ENCODE measurements at regions not wholly inside any gene's neighbourhood (a gene's known extent, or its start where the extent isn't known, plus 50 kb on each side); places are given as distances from the start of the nearest gene placed in this dataset.

DNA sequence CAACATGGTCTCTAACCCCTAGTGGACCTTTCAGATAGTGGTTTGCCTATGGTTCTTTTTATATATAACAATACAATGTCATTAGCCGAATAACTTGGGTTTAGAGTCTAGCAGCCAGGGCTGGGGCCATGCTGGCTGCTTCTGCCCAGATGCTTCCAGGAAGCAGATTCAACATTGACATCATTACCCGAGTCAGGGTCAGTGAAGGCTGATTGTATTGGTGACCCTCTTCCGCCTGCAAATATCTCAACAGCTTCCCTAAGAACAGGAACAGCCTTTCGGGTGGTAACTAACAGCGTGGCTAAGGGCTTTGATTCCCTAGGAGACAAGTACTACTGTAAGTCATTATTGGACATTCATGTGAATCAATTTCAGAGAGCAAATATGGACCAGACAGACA is 476.4 kb downstream of the UQCRFS1 start:
- no peak for DNase-seq (ENCODE audit: low read depth in 1 of 2, low spot score in 1 of 2)
- H3K27ac ChIP-seq (replicated peaks) = no peak overlapping the region
- no peaks in the 10 kb centered on the region for H3K27me3 ChIP-seq (ENCODE audit: insufficient read depth, poor library complexity, severe bottlenecking)
- TF ChIP-seq REST (IDR thresholded peaks at IDR 0.05; ENCODE audit: insufficient replicate concordance, low read depth) (no peak), GABPA (IDR thresholded peaks at IDR 0.05; ENCODE audit: low read depth) (no peak), POLR2AphosphoS5 (IDR thresholded peaks at IDR 0.05; ENCODE audit: low read depth) (no peak)
- H3K4me3 ChIP-seq (replicated peaks; ENCODE audit: insufficient read depth, low read length) = no peak overlapping the region

DNA sequence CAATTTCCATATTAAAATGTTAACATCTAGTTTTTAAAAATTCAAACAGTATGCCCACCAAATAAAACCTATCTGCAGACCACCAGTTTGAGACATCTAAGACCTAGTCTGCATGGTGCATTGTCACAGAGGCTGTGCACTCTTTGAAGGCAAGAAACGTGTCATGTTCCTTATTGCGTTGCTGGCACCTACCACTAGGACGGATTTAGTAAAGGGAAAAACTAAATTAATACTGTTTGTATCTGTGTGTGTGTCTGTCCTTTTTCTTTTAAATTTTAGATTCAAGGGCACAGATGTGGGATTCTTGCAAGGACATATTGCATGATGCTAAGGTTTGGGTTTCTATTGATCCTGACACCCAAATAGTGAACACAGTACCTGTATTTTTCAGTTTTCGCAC is 481.4 kb downstream of the UQCRFS1 start:
- Histone ChIP-seq H3K27me3 (ENCODE audit: insufficient read depth, poor library complexity, severe bottlenecking) (peaks cover 5% of the 10 kb centered on the region), H3K4me3 (replicated peaks; ENCODE audit: insufficient read depth, low read length) (no peak overlapping the region), H3K27ac (replicated peaks) (no peak overlapping the region)
- TF ChIP-seq, protein P1, sequence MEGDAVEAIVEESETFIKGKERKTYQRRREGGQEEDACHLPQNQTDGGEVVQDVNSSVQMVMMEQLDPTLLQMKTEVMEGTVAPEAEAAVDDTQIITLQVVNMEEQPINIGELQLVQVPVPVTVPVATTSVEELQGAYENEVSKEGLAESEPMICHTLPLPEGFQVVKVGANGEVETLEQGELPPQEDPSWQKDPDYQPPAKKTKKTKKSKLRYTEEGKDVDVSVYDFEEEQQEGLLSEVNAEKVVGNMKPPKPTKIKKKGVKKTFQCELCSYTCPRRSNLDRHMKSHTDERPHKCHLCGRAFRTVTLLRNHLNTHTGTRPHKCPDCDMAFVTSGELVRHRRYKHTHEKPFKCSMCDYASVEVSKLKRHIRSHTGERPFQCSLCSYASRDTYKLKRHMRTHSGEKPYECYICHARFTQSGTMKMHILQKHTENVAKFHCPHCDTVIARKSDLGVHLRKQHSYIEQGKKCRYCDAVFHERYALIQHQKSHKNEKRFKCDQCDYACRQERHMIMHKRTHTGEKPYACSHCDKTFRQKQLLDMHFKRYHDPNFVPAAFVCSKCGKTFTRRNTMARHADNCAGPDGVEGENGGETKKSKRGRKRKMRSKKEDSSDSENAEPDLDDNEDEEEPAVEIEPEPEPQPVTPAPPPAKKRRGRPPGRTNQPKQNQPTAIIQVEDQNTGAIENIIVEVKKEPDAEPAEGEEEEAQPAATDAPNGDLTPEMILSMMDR (IDR thresholded peaks at IDR 0.05; ENCODE audit: insufficient read depth, low read length) = no peak
- TF ChIP-seq GABPA (IDR thresholded peaks at IDR 0.05; ENCODE audit: low read depth) = no peak
- TF ChIP-seq POLR2AphosphoS5 (IDR thresholded peaks at IDR 0.05; ENCODE audit: low read depth) = no peak
- TF ChIP-seq REST (IDR thresholded peaks at IDR 0.05; ENCODE audit: insufficient replicate concordance, low read depth) = no peak
- TF ChIP-seq SPI1 (IDR thresholded peaks at IDR 0.05; ENCODE audit: borderline replicate concordance, low read depth) = no peak
- no peak for DNase-seq (ENCODE audit: low read depth in 1 of 2, low spot score in 1 of 2)

- Histone ChIP-seq H3K4me3 (replicated peaks; ENCODE audit: insufficient read depth, low read length) (no peak overlapping the region), H3K27ac (replicated peaks) (no peak overlapping the region), H3K27me3 (ENCODE audit: insufficient read depth, poor library complexity, severe bottlenecking) (peaks cover 5% of the 10 kb centered on the region)
- no peak for DNase-seq (ENCODE audit: low read depth in 1 of 2, low spot score in 1 of 2)
- no peak for TF ChIP-seq SPI1 (IDR thresholded peaks at IDR 0.05; ENCODE audit: borderline replicate concordance, low read depth)
- TF ChIP-seq GABPA (IDR thresholded peaks at IDR 0.05; ENCODE audit: low read depth) = no peak
- TF ChIP-seq, protein P1 (IDR thresholded peaks at IDR 0.05; ENCODE audit: insufficient read depth, low read length) = no peak
- TF ChIP-seq POLR2AphosphoS5 (IDR thresholded peaks at IDR 0.05; ENCODE audit: low read depth) = no peak
- no peak for TF ChIP-seq REST (IDR thresholded peaks at IDR 0.05; ENCODE audit: insufficient replicate concordance, low read depth)
These were observed 482.0 kb downstream of the UQCRFS1 start for GRCh38 chr19:28730791-28731512.
